ENCODE measurements at regions not wholly inside any gene's neighbourhood (a gene's known extent, or its start where the extent isn't known, plus 50 kb on each side); places are given as distances from the start of the nearest gene placed in this dataset.

GRCh38 chr3:194908972-194909371, 223.3 kb downstream of the FAM43A start:
- Histone ChIP-seq H3K9me3 (ENCODE audit: control insufficient read depth, insufficient read depth, low read depth, low read length) (peaks cover 10% of the 10 kb centered on the region), H3K27me3 (ENCODE audit: control insufficient read depth, insufficient read depth, low read length) (no peaks in the 10 kb centered on the region), H3K27ac (ENCODE audit: low read length) (no peak overlapping the region), H3K4me1 (ENCODE audit: control insufficient read depth, insufficient read depth, low read length) (no peaks in the 10 kb centered on the region), H3K4me3 (ENCODE audit: low read depth in 2 of 2, low read length in 2 of 2) (no peak overlapping the region), H3K36me3 (ENCODE audit: control insufficient read depth, insufficient read depth, low read length) (no peaks in the 10 kb centered on the region)
- no peak for TF ChIP-seq TCF7L2 (IDR thresholded peaks at IDR 0.05; ENCODE audit: low read depth, low read length)
- TF ChIP-seq SIN3A (IDR thresholded peaks at IDR 0.05; ENCODE audit: borderline replicate concordance, insufficient read depth, low read depth, low read length) = no peak
- no peak for TF ChIP-seq REST (IDR thresholded peaks at IDR 0.05; ENCODE audit: insufficient read depth in 1 of 2, low read depth in 2 of 2, low read length in 1 of 2)
- TF ChIP-seq CTCF (IDR thresholded peaks at IDR 0.05) = no peak
- no peak for TF ChIP-seq POLR2AphosphoS5 (IDR thresholded peaks at IDR 0.05; ENCODE audit: low read depth, low read length)
- intact Hi-C loops (cut with micrococcal nuclease; ENCODE audit: unreplicated experiment) = no loop called here
- POLR2A ChIA-PET = no interaction called here
- no peak for ATAC-seq
- CTCF ChIA-PET = no interaction called here
- in situ Hi-C loops (cut with HindIII; ENCODE audit: low pct_unique_long_range_greater_than_20kb, low sequenced_read_pairs) = no loop called here
- no TSS peak for BruUV-seq (replicated peaks)
- no peak for DNase-seq (ENCODE audit: low read depth, low spot score)

GRCh38 chr3:194910414-194910984, 224.8 kb downstream of the FAM43A start:
- H3K4me1 ChIP-seq (ENCODE audit: control insufficient read depth, insufficient read depth, low read length) = no peaks in the 10 kb centered on the region
- no TSS peak for BruUV-seq (replicated peaks)
- no peaks in the 10 kb centered on the region for H3K36me3 ChIP-seq (ENCODE audit: control insufficient read depth, insufficient read depth, low read length)
- ChIA-PET CTCF (no interaction called here), POLR2A (no interaction called here)
- intact Hi-C loops (cut with micrococcal nuclease; ENCODE audit: unreplicated experiment) = no loop called here
- in situ Hi-C loops (cut with HindIII; ENCODE audit: low pct_unique_long_range_greater_than_20kb, low sequenced_read_pairs) = no loop called here
- TF ChIP-seq POLR2AphosphoS5 (IDR thresholded peaks at IDR 0.05; ENCODE audit: low read depth, low read length) (no peak), CTCF (IDR thresholded peaks at IDR 0.05) (no peak), SIN3A (IDR thresholded peaks at IDR 0.05; ENCODE audit: borderline replicate concordance, insufficient read depth, low read depth, low read length) (no peak), REST (IDR thresholded peaks at IDR 0.05; ENCODE audit: insufficient read depth in 1 of 2, low read depth in 2 of 2, low read length in 1 of 2) (no peak), TCF7L2 (IDR thresholded peaks at IDR 0.05; ENCODE audit: low read depth, low read length) (no peak)
- no peak overlapping the region for H3K27ac ChIP-seq (ENCODE audit: low read length)
- DNase-seq (ENCODE audit: low read depth, low spot score) (no peak), ATAC-seq (no peak)
- no peaks in the 10 kb centered on the region for H3K9me3 ChIP-seq (ENCODE audit: control insufficient read depth, insufficient read depth, low read depth, low read length)
- H3K4me3 ChIP-seq (ENCODE audit: low read depth in 2 of 2, low read length in 2 of 2) = no peak overlapping the region
- H3K27me3 ChIP-seq (ENCODE audit: control insufficient read depth, insufficient read depth, low read length) = no peaks in the 10 kb centered on the region

Measured in Panc1 (cell line).